GM18867 (cell line): ENCODE measurements at regions not wholly inside any gene's neighbourhood (a gene's known extent, or its start where the extent isn't known, plus 50 kb on each side); places are given as distances from the start of the nearest gene placed in this dataset.
"Not testable (repeated sequence)": the region's sequence is repeated elsewhere in the genome, so short reads cannot be mapped to it uniquely, and the experiment has no call there.

Experiments
- ATAC-seq: cut with Tn5 transposase; IDR thresholded peaks from one replicate; pipeline ENCODE4 v1.9.1; 2021; ENCODE audit warnings: mild to moderate bottlenecking, moderate library complexity; ENCODE audit not compliant: unreplicated experiment

- ATAC-seq: no peak
These were observed 486.4 kb downstream of the PLPP3 start for GRCh38 chr1:56092684-56093570.

GRCh38 chr1:56089826-56090225 is 489.5 kb downstream of the PLPP3 start:
- ATAC-seq: not testable (repeated sequence)

GRCh38 chr1:56084246-56084645 is 495.1 kb downstream of the PLPP3 start:
- ATAC-seq: no peak

- ATAC-seq: no peak
These were observed 497.6 kb downstream of the PLPP3 start for GRCh38 chr1:56081736-56082135.

- no peak for ATAC-seq
These were observed 498.2 kb downstream of the PLPP3 start for GRCh38 chr1:56081173-56081572.

- ATAC-seq: no peak
These were observed 499.2 kb downstream of the PLPP3 start for GRCh38 chr1:56080123-56080522.

GRCh38 chr1:56079391-56079790 is 500.0 kb downstream of the PLPP3 start:
- no peak for ATAC-seq

- ATAC-seq: no peak
These were observed 502.2 kb downstream of the PLPP3 start for GRCh38 chr1:56077206-56077605.

- no peak for ATAC-seq
These were observed 505.2 kb downstream of the PLPP3 start for GRCh38 chr1:56074007-56074651.

GRCh38 chr1:56073614-56074006 is 505.8 kb downstream of the PLPP3 start:
- ATAC-seq: no peak

GRCh38 chr1:56073206-56073605 is 506.2 kb downstream of the PLPP3 start:
- no peak for ATAC-seq

- ATAC-seq: no peak
These were observed 507.1 kb downstream of the PLPP3 start for GRCh38 chr1:56072310-56072709.

GRCh38 chr1:56071351-56071750 is 508.0 kb downstream of the PLPP3 start:
- no peak for ATAC-seq

- ATAC-seq: no peak
These were observed 508.8 kb downstream of the PLPP3 start for GRCh38 chr1:56070601-56071000.

GRCh38 chr1:56069824-56070223 is 509.5 kb downstream of the PLPP3 start:
- no peak for ATAC-seq

GRCh38 chr1:56068908-56069307 is 510.5 kb downstream of the PLPP3 start:
- ATAC-seq: no peak

GRCh38 chr1:56068210-56068609 is 511.2 kb downstream of the PLPP3 start:
- no peak for ATAC-seq

GRCh38 chr1:56065729-56066128 is 513.6 kb downstream of the PLPP3 start:
- ATAC-seq: no peak

- ATAC-seq: no peak
These were observed 514.7 kb downstream of the PLPP3 start for GRCh38 chr1:56064705-56065104.

GRCh38 chr1:56063461-56063860 is 515.9 kb downstream of the PLPP3 start:
- no peak for ATAC-seq

GRCh38 chr1:56062625-56063024 is 516.7 kb downstream of the PLPP3 start:
- ATAC-seq: no peak

GRCh38 chr1:56061824-56062223 is 517.5 kb downstream of the PLPP3 start:
- no peak for ATAC-seq
